ENCODE measurements at regions not wholly inside any gene's neighbourhood (a gene's known extent, or its start where the extent isn't known, plus 50 kb on each side); places are given as distances from the start of the nearest gene placed in this dataset.

DNA sequence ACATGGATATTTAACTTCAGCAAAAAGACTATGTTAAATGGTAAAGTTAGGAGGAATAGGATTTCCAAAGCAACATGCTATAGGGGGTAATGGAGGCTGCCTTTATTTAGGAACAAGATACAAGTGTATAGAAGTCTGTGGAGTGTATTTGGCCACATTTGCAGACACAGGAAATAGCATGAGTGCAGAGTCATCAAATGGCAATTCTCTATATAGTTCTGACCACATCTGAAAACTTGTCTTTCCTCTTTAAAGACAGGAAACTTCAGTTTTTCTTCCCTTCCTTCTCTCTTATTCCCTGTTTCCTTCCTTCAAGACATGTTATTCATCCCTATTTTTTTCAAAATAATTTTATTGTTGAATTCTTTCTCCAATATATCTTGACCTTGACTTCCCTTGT, 119.3 kb upstream of the PITX2 start:
- CTCF ChIA-PET = no interaction called here
- no peak for ATAC-seq (ENCODE audit: low read depth)
- Histone ChIP-seq H3K9ac (ENCODE audit: low read length) (no peak overlapping the region), H3K4me1 (ENCODE audit: control insufficient read depth in 2 of 2, insufficient read depth in 2 of 2, low read length in 2 of 2) (no peaks in the 10 kb centered on the region), H3K36me3 (replicated peaks in 1 of 2; ENCODE audit: control extremely low read depth in 1 of 2, control insufficient read depth in 1 of 2, extremely low read depth in 1 of 2, insufficient read depth in 2 of 2, low read length in 1 of 2) (no peaks in the 10 kb centered on the region), H3K27me3 (replicated peaks in 1 of 4; ENCODE audit: control extremely low read depth in 1 of 4, control insufficient read depth in 3 of 4, insufficient read depth in 4 of 4, low read length in 3 of 4) (no peaks in the 10 kb centered on the region), H3K79me2 (ENCODE audit: control insufficient read depth, insufficient read depth, low read length) (no peaks in the 10 kb centered on the region), H3K4me3 (ENCODE audit: control extremely low read depth in 1 of 5, extremely low read depth in 1 of 5, insufficient read depth in 1 of 5, low read depth in 2 of 5, low read length in 4 of 5) (no peak overlapping the region), H3K27ac (ENCODE audit: low read length in 2 of 2) (no peak overlapping the region), H2AFZ (ENCODE audit: insufficient read depth, low read depth, low read length, poor library complexity, severe bottlenecking) (no peak overlapping the region), H3K4me2 (replicated peaks; ENCODE audit: low read depth, low read length, poor library complexity, severe bottlenecking) (no peak overlapping the region), H4K20me1 (ENCODE audit: control insufficient read depth, insufficient read depth, low read length, poor library complexity, severe bottlenecking) (no peaks in the 10 kb centered on the region), H3K9me3 (ENCODE audit: control extremely low read depth in 1 of 3, control insufficient read depth in 2 of 3, insufficient read depth in 1 of 3, low read length in 2 of 3) (no peaks in the 10 kb centered on the region)
- Mint-ChIP-seq H3K9me3 (ENCODE audit: insufficient read depth) (no peaks in the 10 kb centered on the region), H3K4me1 (no peaks in the 10 kb centered on the region), H3K27me3 (no peaks in the 10 kb centered on the region), H3K27ac (no peak overlapping the region), H3K4me3 (no peak overlapping the region)
- TF ChIP-seq EZH2 (IDR thresholded peaks at IDR 0.05; ENCODE audit: borderline replicate concordance, insufficient read depth, low read depth, low read length, poor library complexity, severe bottlenecking) = no peak
- TF ChIP-seq CTCF (IDR thresholded peaks at IDR 0.05) = no peak
- DNase-seq = no peak
- intact Hi-C loops (cut with micrococcal nuclease) = no loop called here
- POLR2A ChIA-PET = no interaction called here

- no peak overlapping the region for H3K27ac Mint-ChIP-seq
- no CpG with 5 or more reads among the region's 2 CpGs for WGBS (ENCODE audit: insufficient coverage)
Observed at GRCh38 chr4:110748071-110748470, 125.2 kb upstream of the PITX2 start.

More at GRCh38 chr4:110748071-110748470, 125.2 kb upstream of the PITX2 start:
- no peak for DNase-seq
- H2AFZ ChIP-seq (ENCODE audit: insufficient read depth, low read depth, low read length, poor library complexity, severe bottlenecking) = no peak overlapping the region
- no peak overlapping the region for H3K4me3 ChIP-seq (ENCODE audit: control extremely low read depth in 1 of 5, extremely low read depth in 1 of 5, insufficient read depth in 1 of 5, low read depth in 2 of 5, low read length in 4 of 5)
- no peak overlapping the region for H3K4me2 ChIP-seq (replicated peaks; ENCODE audit: low read depth, low read length, poor library complexity, severe bottlenecking)
- no peak overlapping the region for H3K27ac ChIP-seq (ENCODE audit: low read length in 2 of 2)
- ChIA-PET POLR2A (no interaction called here), CTCF (no interaction called here)
- no peaks in the 10 kb centered on the region for H3K9me3 Mint-ChIP-seq (ENCODE audit: insufficient read depth)
- H3K27me3 Mint-ChIP-seq = no peaks in the 10 kb centered on the region
- no peaks in the 10 kb centered on the region for H3K4me1 Mint-ChIP-seq
- no peaks in the 10 kb centered on the region for H3K36me3 ChIP-seq (replicated peaks in 1 of 2; ENCODE audit: control extremely low read depth in 1 of 2, control insufficient read depth in 1 of 2, extremely low read depth in 1 of 2, insufficient read depth in 2 of 2, low read length in 1 of 2)
- H3K9ac ChIP-seq (ENCODE audit: low read length) = no peak overlapping the region
- no peaks in the 10 kb centered on the region for H3K9me3 ChIP-seq (ENCODE audit: control extremely low read depth in 1 of 3, control insufficient read depth in 2 of 3, insufficient read depth in 1 of 3, low read length in 2 of 3)
- no peaks in the 10 kb centered on the region for H3K4me1 ChIP-seq (ENCODE audit: control insufficient read depth in 2 of 2, insufficient read depth in 2 of 2, low read length in 2 of 2)
- TF ChIP-seq CTCF (IDR thresholded peaks at IDR 0.05) = no peak
- intact Hi-C loops (cut with micrococcal nuclease) = no loop called here
- H3K79me2 ChIP-seq (ENCODE audit: control insufficient read depth, insufficient read depth, low read length) = no peaks in the 10 kb centered on the region
- no peaks in the 10 kb centered on the region for H4K20me1 ChIP-seq (ENCODE audit: control insufficient read depth, insufficient read depth, low read length, poor library complexity, severe bottlenecking)
- H3K4me3 Mint-ChIP-seq = no peak overlapping the region
- no peaks in the 10 kb centered on the region for H3K27me3 ChIP-seq (replicated peaks in 1 of 4; ENCODE audit: control extremely low read depth in 1 of 4, control insufficient read depth in 3 of 4, insufficient read depth in 4 of 4, low read length in 3 of 4)
- ATAC-seq (ENCODE audit: low read depth) = no peak

Data from B cell (primary cell).